SH-SY5Y (cell line): ENCODE measurements at regions not wholly inside any gene's neighbourhood (a gene's known extent, or its start where the extent isn't known, plus 50 kb on each side); places are given as distances from the start of the nearest gene placed in this dataset.

ENCODE experiments used
- GATA2 ChIP-seq: IDR thresholded peaks from 2 replicates; pipeline ENCODE4 v1.6.1; 2011; ENCODE audit warnings: mild to moderate bottlenecking, low read depth, low read length
- GATA3 ChIP-seq: IDR thresholded peaks from 2 replicates; pipeline ENCODE4 v1.6.1; 2011; ENCODE audit warnings: low read depth, mild to moderate bottlenecking, low read length, moderate library complexity

DNA sequence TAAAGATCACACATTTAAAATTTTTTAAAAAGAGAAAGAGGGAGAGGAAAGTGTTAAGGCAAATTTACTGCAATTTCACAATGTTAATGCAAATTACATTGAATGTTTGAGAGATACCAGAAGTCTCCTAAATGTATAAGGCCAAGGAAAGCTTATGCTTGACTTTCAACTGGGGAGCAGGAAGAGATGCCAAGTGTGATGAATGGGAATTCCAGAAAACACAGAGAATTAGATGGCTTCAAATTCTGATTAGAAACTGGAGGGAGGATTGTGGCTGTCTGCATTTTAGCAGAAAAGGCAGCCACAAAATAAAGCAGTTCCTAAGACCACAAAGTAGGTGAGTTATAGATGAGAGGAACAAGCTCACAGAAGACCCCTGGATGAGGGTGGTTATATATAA lies 328.3 kb upstream of the CITED2 start:
- TF ChIP-seq GATA2 (no peak), GATA3 (no peak)
